Trophoblast cell (in vitro differentiated cells and primary cell): ENCODE measurements at regions not wholly inside any gene's neighbourhood (a gene's known extent, or its start where the extent isn't known, plus 50 kb on each side); places are given as distances from the start of the nearest gene placed in this dataset.

Source experiments
- DNase-seq, 2 donors: peaks; one replicate each; pipeline ENCODE4 v3.0.0-alpha.2; 2016
- H2AFZ ChIP-seq: 2 replicates; pipeline ENCODE4 v1.6.1; 2013; ENCODE audit warnings: low read length, moderate library complexity, mild to moderate bottlenecking; ENCODE audit not compliant: insufficient read depth, poor library complexity
- H2AK5ac ChIP-seq: 2 replicates; pipeline ENCODE4 v1.6.1; 2013; ENCODE audit warnings: mild to moderate bottlenecking, low read length
- H2BK120ac ChIP-seq: 2 replicates; pipeline ENCODE4 v1.6.1; 2013; ENCODE audit warnings: low read length, mild to moderate bottlenecking, moderate library complexity; ENCODE audit not compliant: insufficient read depth, poor library complexity
- H2BK12ac ChIP-seq: 2 replicates; pipeline ENCODE4 v1.6.1; 2013; ENCODE audit warnings: mild to moderate bottlenecking, low read length, moderate library complexity
- H2BK5ac ChIP-seq: 2 replicates; pipeline ENCODE4 v1.6.1; 2013; ENCODE audit warnings: low read length, low read depth, moderate library complexity, mild to moderate bottlenecking; ENCODE audit not compliant: poor library complexity
- H3K14ac ChIP-seq: 2 replicates; pipeline ENCODE4 v1.6.1; 2013; ENCODE audit warnings: mild to moderate bottlenecking, low read length
- H3K18ac ChIP-seq: 2 replicates; pipeline ENCODE4 v1.6.1; 2013; ENCODE audit warnings: mild to moderate bottlenecking, low read length
- H3K23ac ChIP-seq: 2 replicates; pipeline ENCODE4 v1.6.1; 2013; ENCODE audit warnings: low read length
- H3K27ac ChIP-seq: 2 replicates; pipeline ENCODE4 v1.5.1; 2013; ENCODE audit warnings: low read depth, mild to moderate bottlenecking, inconsistent platforms, low read length, moderate library complexity
- H3K27me3 ChIP-seq: 2 replicates; pipeline ENCODE4 v1.6.1; 2013; ENCODE audit warnings: inconsistent platforms, mild to moderate bottlenecking, low read length, moderate library complexity; ENCODE audit not compliant: insufficient read depth
- H3K36me3 ChIP-seq, 2 experiments: 1 replicate in 1 of 2; 2 replicates in 1 of 2; pipeline ENCODE4 v1.6.1; 2013; ENCODE audit warnings: low read length in 2 of 2, mild to moderate bottlenecking in 2 of 2, moderate library complexity in 1 of 2; ENCODE audit not compliant: insufficient read depth in 2 of 2, control insufficient read depth in 1 of 2
- H3K4ac ChIP-seq: 2 replicates; pipeline ENCODE4 v1.6.1; 2013; ENCODE audit warnings: low read depth, mild to moderate bottlenecking, low read length, moderate library complexity
- H3K4me1 ChIP-seq, 2 experiments: 1 replicate in 1 of 2; 2 replicates in 1 of 2; pipeline ENCODE4 v1.6.1; 2013; ENCODE audit warnings: low read length in 2 of 2, mild to moderate bottlenecking in 2 of 2, moderate library complexity in 1 of 2; ENCODE audit not compliant: insufficient read depth in 2 of 2, control insufficient read depth in 1 of 2
- H3K4me2 ChIP-seq: 2 replicates; pipeline ENCODE4 v1.6.1; 2013; ENCODE audit warnings: inconsistent platforms, mild to moderate bottlenecking, low read length, moderate library complexity
- H3K4me3 ChIP-seq: 2 replicates; pipeline ENCODE4 v1.5.1; 2013; ENCODE audit warnings: mild to moderate bottlenecking, low read depth, low read length, inconsistent platforms
- H3K79me1 ChIP-seq: one replicate; pipeline ENCODE4 v1.6.1; 2013; ENCODE audit warnings: low read length
- H3K79me2 ChIP-seq: 2 replicates; pipeline ENCODE4 v1.6.1; 2013; ENCODE audit warnings: low read length, mild to moderate bottlenecking; ENCODE audit not compliant: control insufficient read depth, insufficient read depth, poor library complexity
- H3K9ac ChIP-seq: 2 replicates; pipeline ENCODE4 v1.6.1; 2013; ENCODE audit warnings: mild to moderate bottlenecking, low read length
- H3K9me3 ChIP-seq: 2 replicates; pipeline ENCODE4 v1.6.1; 2013; ENCODE audit warnings: low read depth, mild to moderate bottlenecking, control low read depth, inconsistent platforms, low read length; ENCODE audit not compliant: insufficient read depth
- H4K12ac ChIP-seq: 2 replicates; pipeline ENCODE4 v1.6.1; 2013; ENCODE audit warnings: low read depth, mild to moderate bottlenecking, low read length, moderate library complexity
- H4K8ac ChIP-seq: 2 replicates; pipeline ENCODE4 v1.6.1; 2013; ENCODE audit warnings: low read depth, mild to moderate bottlenecking, low read length, moderate library complexity
- H4K91ac ChIP-seq: one replicate; pipeline ENCODE4 v1.6.1; 2013; ENCODE audit warnings: low read depth, mild to moderate bottlenecking, low read length, moderate library complexity
- WGBS: extraction: QIAGEN DNeasy Blood & Tissue Kit; methylation state at CpG from one replicate; pipeline ENCODE4 v1.1.7; 2013; ENCODE audit warnings: missing lambda C conversion rate; ENCODE audit not compliant: insufficient read length, insufficient coverage; ENCODE audit errors: extremely low coverage; 5-methylcytosine and 5-hydroxymethylcytosine counted together

DNA sequence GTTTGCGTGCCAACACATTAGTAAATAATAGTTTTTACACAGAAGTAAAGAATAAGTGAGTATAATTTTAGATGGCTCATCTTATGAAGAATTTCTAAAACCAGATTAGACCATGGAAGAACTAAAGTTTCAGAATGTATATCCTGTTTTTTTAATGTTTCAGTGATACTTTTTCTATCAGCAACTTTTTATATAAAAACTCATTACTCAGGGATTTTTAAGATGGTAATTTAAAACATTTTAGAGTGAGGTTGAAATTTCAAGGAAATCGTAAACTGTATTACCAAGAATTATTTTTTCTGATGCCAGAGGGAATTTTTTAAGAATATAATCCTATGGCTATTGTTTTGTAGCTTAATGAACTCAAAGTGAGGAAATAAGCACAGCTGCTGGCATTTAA, 128.5 kb upstream of the FANCL start:
- WGBS: no CpG with 5 or more reads among the region's 2 CpGs

DNA sequence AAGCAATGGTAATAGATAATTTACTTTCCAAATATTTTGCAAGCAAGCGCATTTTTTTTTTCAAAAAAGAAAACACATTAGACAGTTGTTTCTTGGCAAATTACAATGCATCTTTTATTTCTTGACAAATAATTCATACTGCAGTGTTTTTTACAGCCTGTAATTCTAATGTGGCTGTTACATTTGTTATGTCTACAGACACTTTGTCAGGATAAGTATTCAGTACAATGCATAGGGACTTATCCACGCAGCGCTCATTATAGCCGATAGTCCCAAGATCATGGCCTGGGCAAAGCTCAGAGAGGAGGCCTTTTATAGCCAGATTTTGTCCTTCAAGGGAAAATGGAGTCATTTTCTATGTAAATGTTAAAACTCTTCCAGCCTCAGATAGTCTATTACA, 123.0 kb upstream of the FANCL start:
- Histone ChIP-seq H3K4me3 (no peak overlapping the region), H3K18ac (no peak overlapping the region)

More for the DNA sequence above, 128.5 kb upstream of the FANCL start:
- H2BK12ac ChIP-seq: no peak overlapping the region
- no peak for DNase-seq
- no peak overlapping the region for H2AFZ ChIP-seq
- no peaks in the 10 kb centered on the region for H3K27me3 ChIP-seq
- no peak overlapping the region for H3K14ac ChIP-seq
- no peak overlapping the region for H3K4me3 ChIP-seq
- H3K4me1 ChIP-seq: no peaks in the 10 kb centered on the region
- no peaks in the 10 kb centered on the region for H3K9me3 ChIP-seq
- no peak overlapping the region for H3K9ac ChIP-seq
- no peak overlapping the region for H4K8ac ChIP-seq
- H2AK5ac ChIP-seq: no peak overlapping the region
- no peak overlapping the region for H3K4me2 ChIP-seq
- no peak overlapping the region for H2BK5ac ChIP-seq
- no peaks in the 10 kb centered on the region for H3K79me2 ChIP-seq
- H2BK120ac ChIP-seq: no peak overlapping the region
- H4K12ac ChIP-seq: no peak overlapping the region
- H3K79me1 ChIP-seq: no peaks in the 10 kb centered on the region
- H3K18ac ChIP-seq: no peak overlapping the region
- H3K36me3 ChIP-seq: no peaks in the 10 kb centered on the region
- H3K23ac ChIP-seq: no peak overlapping the region
- no peak overlapping the region for H4K91ac ChIP-seq
- no peak overlapping the region for H3K27ac ChIP-seq
- no peak overlapping the region for H3K4ac ChIP-seq

GRCh38 chr2:58358026-58358425, 116.9 kb upstream of the FANCL start:
- H3K23ac ChIP-seq: no peak overlapping the region
- no peak overlapping the region for H3K4me2 ChIP-seq
- no peaks in the 10 kb centered on the region for H3K79me1 ChIP-seq
- no peak overlapping the region for H3K9ac ChIP-seq
- no peak overlapping the region for H3K14ac ChIP-seq
- H2BK120ac ChIP-seq: no peak overlapping the region
- no peak for DNase-seq
- H3K27ac ChIP-seq: no peak overlapping the region
- H2BK5ac ChIP-seq: no peak overlapping the region
- no peak overlapping the region for H3K4me3 ChIP-seq
- no peak overlapping the region for H4K8ac ChIP-seq
- H2AFZ ChIP-seq: no peak overlapping the region
- no peak overlapping the region for H4K91ac ChIP-seq
- no peaks in the 10 kb centered on the region for H3K79me2 ChIP-seq
- WGBS: no CpG with 5 or more reads among the region's 1 CpG
- H3K27me3 ChIP-seq: no peaks in the 10 kb centered on the region
- H3K9me3 ChIP-seq: no peaks in the 10 kb centered on the region
- no peaks in the 10 kb centered on the region for H3K36me3 ChIP-seq
- no peak overlapping the region for H2BK12ac ChIP-seq
- H3K4ac ChIP-seq: no peak overlapping the region
- no peak overlapping the region for H2AK5ac ChIP-seq
- no peak overlapping the region for H4K12ac ChIP-seq
- no peak overlapping the region for H3K18ac ChIP-seq
- H3K4me1 ChIP-seq: no peaks in the 10 kb centered on the region

More for the DNA sequence above, 123.0 kb upstream of the FANCL start:
- no peak overlapping the region for H2AK5ac ChIP-seq
- no peak overlapping the region for H3K14ac ChIP-seq
- no peaks in the 10 kb centered on the region for H3K79me1 ChIP-seq
- no peak overlapping the region for H3K9ac ChIP-seq
- no peak overlapping the region for H4K12ac ChIP-seq
- no peak for DNase-seq
- H3K36me3 ChIP-seq: no peaks in the 10 kb centered on the region
- H2BK12ac ChIP-seq: no peak overlapping the region
- no peak overlapping the region for H2BK5ac ChIP-seq
- H4K91ac ChIP-seq: no peak overlapping the region
- no CpG with 5 or more reads among the region's 4 CpGs for WGBS
- H3K4ac ChIP-seq: no peak overlapping the region
- H2BK120ac ChIP-seq: no peak overlapping the region
- H3K79me2 ChIP-seq: no peaks in the 10 kb centered on the region
- no peaks in the 10 kb centered on the region for H3K27me3 ChIP-seq
- H2AFZ ChIP-seq: no peak overlapping the region
- H3K9me3 ChIP-seq: no peaks in the 10 kb centered on the region
- no peaks in the 10 kb centered on the region for H3K4me1 ChIP-seq
- H3K4me2 ChIP-seq: no peak overlapping the region
- H3K23ac ChIP-seq: no peak overlapping the region
- H3K27ac ChIP-seq: no peak overlapping the region
- no peak overlapping the region for H4K8ac ChIP-seq

- no peak overlapping the region for H2BK120ac ChIP-seq
- no peak overlapping the region for H2AK5ac ChIP-seq
- no peak overlapping the region for H3K23ac ChIP-seq
- no peak overlapping the region for H3K4ac ChIP-seq
- no peak overlapping the region for H3K18ac ChIP-seq
- H2BK12ac ChIP-seq: no peak overlapping the region
- H3K36me3 ChIP-seq: no peaks in the 10 kb centered on the region
- H3K14ac ChIP-seq: no peak overlapping the region
- no peak overlapping the region for H3K4me2 ChIP-seq
- WGBS: no CpG with 5 or more reads among the region's 2 CpGs
- no peaks in the 10 kb centered on the region for H3K4me1 ChIP-seq
- H4K12ac ChIP-seq: no peak overlapping the region
- no peak overlapping the region for H3K27ac ChIP-seq
- no peaks in the 10 kb centered on the region for H3K79me2 ChIP-seq
- no peak overlapping the region for H3K9ac ChIP-seq
- H3K79me1 ChIP-seq: no peaks in the 10 kb centered on the region
- no peak overlapping the region for H2BK5ac ChIP-seq
- no peak overlapping the region for H2AFZ ChIP-seq
- H4K91ac ChIP-seq: no peak overlapping the region
- H4K8ac ChIP-seq: no peak overlapping the region
- H3K27me3 ChIP-seq: no peaks in the 10 kb centered on the region
- DNase-seq: no peak
- H3K9me3 ChIP-seq: no peaks in the 10 kb centered on the region
- no peak overlapping the region for H3K4me3 ChIP-seq
These were observed 116.4 kb upstream of the FANCL start for GRCh38 chr2:58357521-58357920.
